H1 (cell line): ENCODE measurements at regions not wholly inside any gene's neighbourhood (a gene's known extent, or its start where the extent isn't known, plus 50 kb on each side); places are given as distances from the start of the nearest gene placed in this dataset.

ENCODE experiments used
- CTCF ChIA-PET: fragments of 300-600 bp; sonication (Branson Sonifier 250); formaldehyde crosslinking; loops from one replicate; lab custom pipeline; 2021; ENCODE audit not compliant: partially characterized antibody; lab: Charles Lee
- POLR2A ChIA-PET: fragments of 300-600 bp; sonication (Branson Sonifier 250); formaldehyde crosslinking; loops from one replicate; lab custom pipeline; 2021; ENCODE audit warnings: inconsistent platforms; ENCODE audit not compliant: partially characterized antibody; lab: Charles Lee
- DNase-seq, 2 experiments: peaks; one replicate each; pipeline versions ENCODE4 v3.0.0 to v3.0.0-alpha.2; 2010 to 2022; ENCODE audit warnings: low spot score in 2 of 2, low read depth in 1 of 2, mixed read lengths in 1 of 2
- FAIRE-seq: peaks from 2 replicates; lab custom pipeline; 2011; peaks lifted over from hg19 to GRCh38; lab: Jason Lieb, UNC
- H2AFZ ChIP-seq: 2 replicates; pipeline ENCODE4 v1.8.1; 2012; ENCODE audit warnings: low read length, inconsistent platforms
- H2AK5ac ChIP-seq: 2 replicates; pipeline ENCODE4 v1.6.1; 2013; ENCODE audit warnings: low read depth, low read length
- H2BK120ac ChIP-seq: replicated peaks from 2 replicates; pipeline ENCODE3; 2013; ENCODE audit warnings: low read depth, low read length, inconsistent platforms
- H2BK12ac ChIP-seq: 2 replicates; pipeline ENCODE4 v1.6.1; 2013; ENCODE audit warnings: low read depth, low read length
- H2BK15ac ChIP-seq: 2 replicates; pipeline ENCODE4 v1.6.1; 2013; ENCODE audit warnings: low read length
- H2BK20ac ChIP-seq: 2 replicates; pipeline ENCODE4 v1.6.1; 2013; ENCODE audit warnings: low read length
- H2BK5ac ChIP-seq: 2 replicates; pipeline ENCODE4 v1.6.1; 2013; ENCODE audit warnings: low read depth, low read length
- H3K14ac ChIP-seq: 2 replicates; pipeline ENCODE4 v1.6.1; 2013; ENCODE audit warnings: inconsistent platforms; ENCODE audit not compliant: insufficient read length
- H3K18ac ChIP-seq: 2 replicates; pipeline ENCODE4 v1.6.1; 2013; ENCODE audit warnings: low read length; ENCODE audit errors: extremely low read depth
- H3K23ac ChIP-seq: 2 replicates; pipeline ENCODE4 v1.6.1; 2013; ENCODE audit warnings: inconsistent platforms; ENCODE audit not compliant: insufficient read length
- H3K23me2 ChIP-seq: 2 replicates; pipeline ENCODE4 v1.6.1; 2013; ENCODE audit warnings: low read depth, low read length
- H3K27ac ChIP-seq: 2 replicates; pipeline ENCODE4 v1.6.1; 2011; ENCODE audit warnings: low read depth, low read length, inconsistent platforms
- H3K27me3 ChIP-seq, 4 experiments: replicated peaks in 1 of 4; 1 replicate in 1 of 4; 2 replicates in 3 of 4; pipeline versions ENCODE4 v1.6.1 to v1.8.1; 2011 to 2013; ENCODE audit warnings: low read length in 3 of 4, mild to moderate bottlenecking in 3 of 4, inconsistent platforms in 2 of 4, mixed read lengths in 2 of 4, moderate library complexity in 1 of 4; ENCODE audit not compliant: control insufficient read depth in 3 of 4, insufficient read depth in 3 of 4; ENCODE audit errors: extremely low read depth in 1 of 4
- H3K36me3 ChIP-seq, 4 experiments: 2 replicates each; pipeline versions ENCODE4 v1.6.1 to v1.8.1; 2011 to 2013; ENCODE audit warnings: mild to moderate bottlenecking in 4 of 4, low read length in 3 of 4, moderate library complexity in 2 of 4, control low read depth in 1 of 4, inconsistent platforms in 1 of 4; ENCODE audit not compliant: insufficient read depth in 4 of 4, control insufficient read depth in 2 of 4
- H3K4ac ChIP-seq: replicated peaks from 2 replicates; pipeline ENCODE3; 2013; ENCODE audit warnings: low read length, low read depth, mixed read lengths, inconsistent platforms; ENCODE audit not compliant: insufficient read length
- H3K4me1 ChIP-seq, 4 experiments: replicated peaks in 1 of 4; 1 replicate in 1 of 4; 2 replicates in 3 of 4; pipeline versions ENCODE4 v1.6.1 to v1.8.1; 2011 to 2013; ENCODE audit warnings: low read length in 3 of 4, inconsistent platforms in 2 of 4, mixed read lengths in 1 of 4; ENCODE audit not compliant: insufficient read depth in 4 of 4, control insufficient read depth in 3 of 4
- H3K4me2 ChIP-seq, 2 experiments: 2 replicates each; pipeline versions ENCODE4 v1.6.1 to v1.8.1; 2011 to 2013; ENCODE audit warnings: low read depth in 2 of 2, low read length in 2 of 2, control low read depth in 1 of 2, inconsistent platforms in 1 of 2, mild to moderate bottlenecking in 1 of 2; ENCODE audit not compliant: insufficient read depth in 1 of 2
- H3K4me3 ChIP-seq, 4 experiments: fragments of 200-600, 300-600 bp in 1 of 4; sonication (generic), shearing (Covaris generic), sonication (Bioruptor Twin) in 1 of 4; 2 replicates each; pipeline versions ENCODE4 v1.5.1 to v1.8.1; 2011 to 2016; ENCODE audit warnings: low read length in 4 of 4, low read depth in 3 of 4, control low read depth in 2 of 4, inconsistent platforms in 2 of 4, mild to moderate bottlenecking in 2 of 4, mixed read lengths in 1 of 4, moderate library complexity in 1 of 4; ENCODE audit not compliant: insufficient read depth in 2 of 4; ENCODE audit errors: extremely low read depth in 1 of 4
- H3K56ac ChIP-seq: replicated peaks from 2 replicates; pipeline ENCODE3; 2013; ENCODE audit warnings: low read depth, mild to moderate bottlenecking, mixed read lengths, low read length, inconsistent platforms; ENCODE audit not compliant: insufficient read length
- H3K79me1 ChIP-seq: 2 replicates; pipeline ENCODE4 v1.6.1; 2013; ENCODE audit warnings: low read depth, low read length, control low read depth
- H3K79me2 ChIP-seq, 2 experiments: 2 replicates each; pipeline versions ENCODE4 v1.6.1 to v1.8.1; 2012 to 2013; ENCODE audit warnings: low read length in 2 of 2, mild to moderate bottlenecking in 2 of 2, inconsistent platforms in 1 of 2; ENCODE audit not compliant: insufficient read depth in 2 of 2, control insufficient read depth in 1 of 2
- H3K9ac ChIP-seq, 4 experiments: replicated peaks in 1 of 4; 1 replicate in 1 of 4; 2 replicates in 3 of 4; pipeline versions ENCODE4 v1.6.1 to v1.8.1; 2011 to 2013; ENCODE audit warnings: low read depth in 3 of 4, low read length in 3 of 4, control low read depth in 2 of 4, mild to moderate bottlenecking in 2 of 4, moderate library complexity in 2 of 4, inconsistent platforms in 1 of 4; ENCODE audit errors: extremely low read depth in 1 of 4
- H3K9me3 ChIP-seq, 2 experiments: 2 replicates each; pipeline versions ENCODE4 v1.6.1 to v1.8.1; 2012 to 2013; ENCODE audit warnings: mild to moderate bottlenecking in 2 of 2, moderate library complexity in 2 of 2, control low read depth in 1 of 2, inconsistent platforms in 1 of 2, low read depth in 1 of 2, low read length in 1 of 2, mixed read lengths in 1 of 2; ENCODE audit not compliant: insufficient read depth in 2 of 2
- H4K20me1 ChIP-seq, 2 experiments: replicated peaks in 1 of 2; 2 replicates each; pipeline versions ENCODE3 to v1.8.1; 2011 to 2013; ENCODE audit warnings: inconsistent platforms in 2 of 2, low read length in 2 of 2, mild to moderate bottlenecking in 1 of 2; ENCODE audit not compliant: insufficient read depth in 2 of 2, control insufficient read depth in 1 of 2
- H4K5ac ChIP-seq: 2 replicates; pipeline ENCODE4 v1.6.1; 2013; ENCODE audit warnings: low read length, low read depth, mixed read lengths, inconsistent platforms; ENCODE audit not compliant: insufficient read length
- H4K8ac ChIP-seq: 2 replicates; pipeline ENCODE4 v1.8.0; 2013; ENCODE audit warnings: mild to moderate bottlenecking, moderate library complexity, low read length, inconsistent platforms; ENCODE audit not compliant: insufficient read depth; ENCODE audit errors: extremely low read depth
- H4K91ac ChIP-seq: replicated peaks from 2 replicates; pipeline ENCODE3; 2013; ENCODE audit warnings: low read length, mixed read lengths, inconsistent platforms; ENCODE audit not compliant: insufficient read length
- CHD2 ChIP-seq: IDR thresholded peaks from 2 replicates; pipeline ENCODE4 v1.6.1; 2012; ENCODE audit warnings: low read length, improper control_type of control experiment
- CREB1 ChIP-seq: IDR thresholded peaks from 2 replicates; pipeline ENCODE4 v1.6.1; 2012; ENCODE audit warnings: inconsistent platforms
- EP300 ChIP-seq, 2 experiments: IDR thresholded peaks; 1 replicate in 1 of 2; 2 replicates in 1 of 2; pipeline ENCODE4 v1.6.1; 2011 to 2012; ENCODE audit warnings: low read depth in 2 of 2, low read length in 2 of 2, mild to moderate bottlenecking in 2 of 2, borderline replicate concordance in 1 of 2, inconsistent platforms in 1 of 2, moderate library complexity in 1 of 2
- GABPA ChIP-seq: IDR thresholded peaks from 2 replicates; pipeline ENCODE4 v1.6.1; 2011; ENCODE audit warnings: mild to moderate bottlenecking, low read length, moderate library complexity, borderline replicate concordance; ENCODE audit not compliant: insufficient read depth
- NRF1 ChIP-seq: IDR thresholded peaks from 2 replicates; pipeline ENCODE4 v1.6.1; 2011; ENCODE audit warnings: mild to moderate bottlenecking, low read depth, low read length, improper control_type of control experiment
- SIRT6 ChIP-seq: IDR thresholded peaks from one replicate; pipeline ENCODE4 v1.7.1; 2012; ENCODE audit warnings: low read length, inconsistent platforms
- SIX5 ChIP-seq: IDR thresholded peaks from 2 replicates; pipeline ENCODE4 v1.6.1; 2011; ENCODE audit warnings: mild to moderate bottlenecking, low read depth, low read length
- SUZ12 ChIP-seq: fragments of 200-600 bp; sonication (generic); IDR thresholded peaks from 2 replicates; pipeline ENCODE4 v1.6.1; 2012; ENCODE audit warnings: mild to moderate bottlenecking, inconsistent platforms, low read length, moderate library complexity, mixed read lengths
- TAF7 ChIP-seq: optimal IDR thresholded peaks from 2 replicates; pipeline ENCODE3; 2011; ENCODE audit warnings: low read depth, mild to moderate bottlenecking, inconsistent platforms, low read length, moderate library complexity, borderline replicate concordance
- USF2 ChIP-seq: IDR thresholded peaks from 2 replicates; pipeline ENCODE4 v1.6.1; 2011; ENCODE audit warnings: low read length, improper control_type of control experiment
- WGBS, 2 experiments: shearing (Covaris generic) in 1 of 2; methylation state at CpG; one replicate each; pipeline versions ENCODE4 v1.1.6 to v1.1.7; 2013 to 2015; ENCODE audit warnings: low lambda C conversion rate in 2 of 2, mixed read lengths in 2 of 2, inconsistent platforms in 1 of 2, low coverage in 1 of 2, missing lambda C conversion rate in 1 of 2; ENCODE audit not compliant: insufficient replicate concordance in 2 of 2, insufficient coverage in 1 of 2, insufficient read length in 1 of 2; ENCODE audit errors: extremely low coverage in 1 of 2, missing lambda C conversion rate in 1 of 2; 5-methylcytosine and 5-hydroxymethylcytosine counted together
- TF ChIP-seq, protein P1 (sequence below): IDR thresholded peaks from 2 replicates; pipeline ENCODE4 v1.6.1; 2011; ENCODE audit warnings: low read depth, mild to moderate bottlenecking, low read length; ENCODE audit not compliant: insufficient read depth

GRCh38 chr6:88374553-88374952, 208.4 kb upstream of the CNR1 start:
- no peak for TF ChIP-seq NRF1
- no peak for TF ChIP-seq SIX5
- no peak for TF ChIP-seq GABPA
- no peak for TF ChIP-seq SIRT6
- TF ChIP-seq CREB1, result no peak
- no peak for TF ChIP-seq SUZ12
- TF ChIP-seq USF2, result no peak
- no peak for TF ChIP-seq TAF7
- TF ChIP-seq EP300 (IDR thresholded peaks at IDR 0.05; ENCODE audit: borderline replicate concordance in 1 of 2, low read depth in 2 of 2, low read length in 2 of 2), result no peak
- TF ChIP-seq, protein P1, sequence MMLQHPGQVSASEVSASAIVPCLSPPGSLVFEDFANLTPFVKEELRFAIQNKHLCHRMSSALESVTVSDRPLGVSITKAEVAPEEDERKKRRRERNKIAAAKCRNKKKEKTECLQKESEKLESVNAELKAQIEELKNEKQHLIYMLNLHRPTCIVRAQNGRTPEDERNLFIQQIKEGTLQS, result no peak
- no peak for TF ChIP-seq CHD2
- 48% methylated on average over 1 of the region's 1 CpG; no CpG with 5 or more reads in 1 of the 2 experiments for WGBS, 2 experiments
- CTCF ChIA-PET, result interaction anchor here (1.1 kb wide), 1 partner anchor 8 kb away, joined by 5 read pairs; no protein-coding TSS in a partner anchor

More at GRCh38 chr6:88374553-88374952, 208.4 kb upstream of the CNR1 start:
- DNase-seq, result no peak
- no peak for FAIRE-seq
- no peaks in the 10 kb centered on the region for H3K79me1 ChIP-seq
- no peak overlapping the region for H2BK5ac ChIP-seq
- H3K4ac ChIP-seq, result no peak overlapping the region
- 0 out of 2 replicates have a peak overlapping the region, but pooled peaks have one; percentile 4 for H2BK15ac ChIP-seq
- H4K8ac ChIP-seq, result no peak overlapping the region
- no peak overlapping the region for H3K27ac ChIP-seq
- H3K9me3 ChIP-seq, result no peaks in the 10 kb centered on the region
- no peaks in the 10 kb centered on the region for H3K23me2 ChIP-seq
- H3K4me1 ChIP-seq, result peaks cover 0 to 5% (median under 1%) of the 10 kb centered on the region in 4 experiments; a peak in 1 of 7 replicates
- H2BK120ac ChIP-seq, result no peak overlapping the region
- no peak overlapping the region for H4K91ac ChIP-seq
- POLR2A ChIA-PET, result no interaction called here
- H3K14ac ChIP-seq, result no peak overlapping the region
- H3K56ac ChIP-seq, result no peak overlapping the region
- H3K27me3 ChIP-seq, result no peaks in the 10 kb centered on the region
- no peaks in the 10 kb centered on the region for H3K36me3 ChIP-seq
- no peak overlapping the region for H2AK5ac ChIP-seq
- no peak overlapping the region for H2BK20ac ChIP-seq
- no peak overlapping the region for H4K5ac ChIP-seq
- H3K4me3 ChIP-seq, result no peak overlapping the region
- no peaks in the 10 kb centered on the region for H4K20me1 ChIP-seq
- H2BK12ac ChIP-seq, result no peak overlapping the region
- no peaks in the 10 kb centered on the region for H3K79me2 ChIP-seq
- H3K9ac ChIP-seq, result no peak overlapping the region
- H2AFZ ChIP-seq, result no peak overlapping the region
- no peak overlapping the region for H3K23ac ChIP-seq
- no peak overlapping the region for H3K4me2 ChIP-seq
- no peak overlapping the region for H3K18ac ChIP-seq
